ENCODE measurements at regions not wholly inside any gene's neighbourhood (a gene's known extent, or its start where the extent isn't known, plus 50 kb on each side); places are given as distances from the start of the nearest gene placed in this dataset.

GRCh38 chr6:22826961-22827360 lies 257.6 kb downstream of the HDGFL1 start:
- Mint-ChIP-seq H3K4me3 (no peak overlapping the region), H3K9me3 (no peaks in the 10 kb centered on the region), H3K27ac (no peak overlapping the region), H3K27me3 (no peaks in the 10 kb centered on the region), H3K36me3 (ENCODE audit: low read depth) (no peaks in the 10 kb centered on the region), H3K4me1 (ENCODE audit: low read depth) (no peaks in the 10 kb centered on the region)
- no peak for DNase-seq

GRCh38 chr6:22827760-22828159 lies 258.4 kb downstream of the HDGFL1 start:
- no peak overlapping the region for H3K27ac Mint-ChIP-seq
- no peak for DNase-seq
- no peaks in the 10 kb centered on the region for H3K4me1 Mint-ChIP-seq (ENCODE audit: low read depth)
- no peaks in the 10 kb centered on the region for H3K9me3 Mint-ChIP-seq
- H3K36me3 Mint-ChIP-seq (ENCODE audit: low read depth) = no peaks in the 10 kb centered on the region
- H3K27me3 Mint-ChIP-seq = no peaks in the 10 kb centered on the region
- no peak overlapping the region for H3K4me3 Mint-ChIP-seq

DNA sequence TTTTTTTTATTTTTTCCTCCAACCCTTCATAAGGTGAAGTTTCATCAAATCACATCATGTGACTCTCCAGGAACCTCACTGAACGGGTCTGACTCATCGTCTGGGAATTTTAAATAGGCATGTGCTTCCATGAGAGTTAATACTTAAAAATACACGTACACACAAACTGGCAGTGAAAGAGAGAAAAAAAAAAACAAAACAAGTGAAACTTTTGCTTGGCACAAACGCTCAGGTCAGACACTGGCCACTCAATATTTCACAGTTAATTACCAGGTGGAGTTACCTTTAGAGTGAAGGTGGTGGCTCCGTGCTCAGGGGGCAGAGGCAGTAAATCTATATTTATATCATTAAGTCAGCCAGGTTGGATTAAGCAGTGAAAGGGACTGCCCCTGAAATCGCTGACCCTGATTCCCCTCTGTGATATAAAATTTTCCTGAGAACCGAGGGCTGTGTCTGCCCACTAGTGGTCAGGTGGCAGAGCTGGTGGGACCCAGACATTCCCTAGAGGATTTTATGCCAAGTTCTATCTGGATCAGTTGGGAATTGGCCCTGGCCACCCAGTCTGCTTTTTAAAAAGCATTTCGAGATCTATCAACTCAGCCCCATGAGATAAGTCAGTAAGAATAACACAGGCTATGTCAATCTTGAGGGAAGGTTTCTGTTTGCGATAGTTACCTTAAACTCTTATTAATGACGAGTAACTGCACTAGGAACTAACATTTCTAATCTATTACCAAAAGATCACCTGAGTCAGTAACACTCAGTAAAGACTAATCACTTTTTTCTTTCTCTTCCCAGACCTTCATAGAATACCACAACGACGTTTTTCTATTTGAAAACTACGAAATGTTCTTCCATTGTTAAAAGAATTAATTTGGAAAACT lies 259.1 kb downstream of the HDGFL1 start:
- Mint-ChIP-seq H3K4me3 (no peak overlapping the region), H3K27me3 (no peaks in the 10 kb centered on the region), H3K27ac (no peak overlapping the region), H3K36me3 (ENCODE audit: low read depth) (no peaks in the 10 kb centered on the region), H3K4me1 (ENCODE audit: low read depth) (no peaks in the 10 kb centered on the region), H3K9me3 (no peaks in the 10 kb centered on the region)
- no peak for DNase-seq

- Mint-ChIP-seq H3K36me3 (ENCODE audit: low read depth) (no peaks in the 10 kb centered on the region), H3K9me3 (no peaks in the 10 kb centered on the region), H3K27me3 (no peaks in the 10 kb centered on the region), H3K4me1 (ENCODE audit: low read depth) (no peaks in the 10 kb centered on the region), H3K27ac (no peak overlapping the region), H3K4me3 (no peak overlapping the region)
- no peak for DNase-seq
These were observed 259.7 kb downstream of the HDGFL1 start for GRCh38 chr6:22829070-22829469.

- Mint-ChIP-seq H3K9me3 (no peaks in the 10 kb centered on the region), H3K36me3 (ENCODE audit: low read depth) (no peaks in the 10 kb centered on the region), H3K27me3 (peaks cover 2% of the 10 kb centered on the region), H3K4me3 (no peak overlapping the region), H3K4me1 (ENCODE audit: low read depth) (no peaks in the 10 kb centered on the region), H3K27ac (no peak overlapping the region)
- no peak for DNase-seq
These were observed 261.1 kb downstream of the HDGFL1 start for GRCh38 chr6:22830463-22830862.

- Mint-ChIP-seq H3K4me1 (ENCODE audit: low read depth) (no peaks in the 10 kb centered on the region), H3K27ac (no peak overlapping the region), H3K4me3 (no peak overlapping the region), H3K9me3 (peaks cover 1% of the 10 kb centered on the region), H3K27me3 (peaks cover 2% of the 10 kb centered on the region), H3K36me3 (ENCODE audit: low read depth) (no peaks in the 10 kb centered on the region)
- no peak for DNase-seq
These were observed 263.8 kb downstream of the HDGFL1 start for GRCh38 chr6:22833191-22833590.

DNA sequence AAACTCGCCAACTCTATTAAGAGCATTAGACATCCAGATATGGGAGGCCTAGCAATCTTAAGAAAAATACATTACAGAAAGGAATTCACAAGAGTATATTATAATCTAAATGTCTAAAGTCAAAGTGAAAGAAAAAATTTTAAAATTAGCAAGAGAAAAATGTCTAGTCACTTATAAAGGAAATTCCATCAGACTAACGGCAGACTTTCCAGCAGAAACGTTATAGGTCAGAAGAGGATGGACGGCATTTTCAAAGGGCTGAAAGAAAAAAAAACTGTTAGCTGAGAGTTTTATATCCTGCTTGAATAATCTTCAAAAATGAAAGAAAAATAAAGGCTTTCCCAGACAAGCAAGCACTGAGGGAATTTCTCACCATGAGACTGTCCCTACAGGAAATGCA lies 269.0 kb downstream of the HDGFL1 start:
- no peak for DNase-seq
- Mint-ChIP-seq H3K27ac (no peak overlapping the region), H3K4me1 (ENCODE audit: low read depth) (no peaks in the 10 kb centered on the region), H3K36me3 (ENCODE audit: low read depth) (no peaks in the 10 kb centered on the region), H3K27me3 (peaks cover 2% of the 10 kb centered on the region), H3K4me3 (no peak overlapping the region), H3K9me3 (peaks cover 22% of the 10 kb centered on the region)

- no peak for DNase-seq
- no peaks in the 10 kb centered on the region for H3K4me1 Mint-ChIP-seq (ENCODE audit: low read depth)
- H3K9me3 Mint-ChIP-seq = peaks cover 5% of the 10 kb centered on the region
- H3K36me3 Mint-ChIP-seq (ENCODE audit: low read depth) = no peaks in the 10 kb centered on the region
- no peak overlapping the region for H3K4me3 Mint-ChIP-seq
- H3K27me3 Mint-ChIP-seq = no peaks in the 10 kb centered on the region
- H3K27ac Mint-ChIP-seq = no peak overlapping the region
These were observed 276.1 kb downstream of the HDGFL1 start for GRCh38 chr6:22845467-22845866.

GRCh38 chr6:22848121-22848520 lies 278.8 kb downstream of the HDGFL1 start:
- Mint-ChIP-seq H3K9me3 (no peaks in the 10 kb centered on the region), H3K27ac (no peak overlapping the region), H3K27me3 (no peaks in the 10 kb centered on the region), H3K4me3 (no peak overlapping the region), H3K36me3 (ENCODE audit: low read depth) (no peaks in the 10 kb centered on the region), H3K4me1 (ENCODE audit: low read depth) (no peaks in the 10 kb centered on the region)
- no peak for DNase-seq

DNA sequence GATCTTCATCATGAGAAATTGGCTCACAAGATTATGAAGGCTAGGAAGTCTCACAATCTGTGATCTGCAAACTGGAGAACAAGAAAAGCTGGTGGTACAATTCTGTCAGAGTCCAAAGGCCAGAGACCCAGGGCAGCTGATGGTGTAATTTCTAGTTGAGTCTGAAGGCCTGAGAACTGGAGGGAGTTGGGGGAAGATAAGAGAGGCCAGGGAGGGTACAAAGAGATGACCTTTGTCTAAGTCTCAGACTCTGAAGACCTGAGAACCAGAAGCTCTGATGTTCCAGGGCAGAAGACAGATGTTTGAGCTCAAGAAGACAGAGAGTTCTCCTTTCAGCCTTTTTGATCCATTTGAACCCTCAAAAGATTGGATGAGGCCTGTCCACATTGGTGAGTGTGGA lies 280.6 kb downstream of the HDGFL1 start:
- Mint-ChIP-seq H3K4me1 (ENCODE audit: low read depth) (no peaks in the 10 kb centered on the region), H3K9me3 (no peaks in the 10 kb centered on the region), H3K27me3 (no peaks in the 10 kb centered on the region), H3K4me3 (no peak overlapping the region), H3K36me3 (ENCODE audit: low read depth) (no peaks in the 10 kb centered on the region), H3K27ac (no peak overlapping the region)
- DNase-seq = no peak

DNA sequence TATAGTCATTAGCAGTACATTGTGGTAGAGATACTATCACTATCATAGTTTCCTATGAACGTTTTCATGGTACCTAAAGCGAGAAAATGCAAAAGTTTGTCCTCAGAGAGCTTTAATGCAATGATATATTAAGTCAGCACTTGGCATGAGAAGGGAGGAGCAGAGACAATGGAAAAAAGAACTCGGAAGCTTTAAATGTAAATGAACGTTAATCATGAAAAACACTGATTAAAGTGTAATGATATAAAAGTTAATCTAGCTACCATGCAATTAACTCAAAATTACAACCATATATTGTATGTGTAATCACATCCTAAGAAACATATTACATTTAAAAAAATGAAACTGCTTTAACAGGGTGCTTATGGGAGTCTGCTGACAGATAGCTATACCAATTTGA lies 282.7 kb downstream of the HDGFL1 start:
- Mint-ChIP-seq H3K4me1 (ENCODE audit: low read depth) (no peaks in the 10 kb centered on the region), H3K36me3 (ENCODE audit: low read depth) (no peaks in the 10 kb centered on the region), H3K27ac (no peak overlapping the region), H3K4me3 (no peak overlapping the region), H3K27me3 (no peaks in the 10 kb centered on the region), H3K9me3 (no peaks in the 10 kb centered on the region)
- DNase-seq = no peak

GRCh38 chr6:22873513-22874136 lies 304.3 kb downstream of the HDGFL1 start:
- Mint-ChIP-seq H3K9me3 (peaks cover 9% of the 10 kb centered on the region), H3K4me3 (no peak overlapping the region), H3K4me1 (ENCODE audit: low read depth) (no peaks in the 10 kb centered on the region), H3K27me3 (no peaks in the 10 kb centered on the region), H3K36me3 (ENCODE audit: low read depth) (no peaks in the 10 kb centered on the region), H3K27ac (no peak overlapping the region)
- DNase-seq = no peak

GRCh38 chr6:22875845-22876244 lies 306.5 kb downstream of the HDGFL1 start:
- Mint-ChIP-seq H3K4me3 (no peak overlapping the region), H3K27me3 (no peaks in the 10 kb centered on the region)

GRCh38 chr6:22878324-22878701 lies 308.9 kb downstream of the HDGFL1 start:
- no peak for DNase-seq
- H3K27ac Mint-ChIP-seq = no peak overlapping the region
- H3K9me3 Mint-ChIP-seq = peaks cover 9% of the 10 kb centered on the region
- H3K27me3 Mint-ChIP-seq = no peaks in the 10 kb centered on the region
- no peak overlapping the region for H3K4me3 Mint-ChIP-seq
- no peaks in the 10 kb centered on the region for H3K36me3 Mint-ChIP-seq (ENCODE audit: low read depth)
- H3K4me1 Mint-ChIP-seq (ENCODE audit: low read depth) = no peaks in the 10 kb centered on the region

More at GRCh38 chr6:22875845-22876244, 306.5 kb downstream of the HDGFL1 start:
- no peaks in the 10 kb centered on the region for H3K36me3 Mint-ChIP-seq (ENCODE audit: low read depth)
- no peak overlapping the region for H3K27ac Mint-ChIP-seq
- H3K9me3 Mint-ChIP-seq = peaks cover 9% of the 10 kb centered on the region
- no peaks in the 10 kb centered on the region for H3K4me1 Mint-ChIP-seq (ENCODE audit: low read depth)
- DNase-seq = no peak

GRCh38 chr6:22878706-22879105 lies 309.3 kb downstream of the HDGFL1 start:
- Mint-ChIP-seq H3K4me1 (ENCODE audit: low read depth) (no peaks in the 10 kb centered on the region), H3K27me3 (no peaks in the 10 kb centered on the region), H3K27ac (no peak overlapping the region), H3K9me3 (peaks cover 8% of the 10 kb centered on the region), H3K36me3 (ENCODE audit: low read depth) (no peaks in the 10 kb centered on the region), H3K4me3 (no peak overlapping the region)
- no peak for DNase-seq
